HCT116 (cell line): ENCODE measurements at regions not wholly inside any gene's neighbourhood (a gene's known extent, or its start where the extent isn't known, plus 50 kb on each side); places are given as distances from the start of the nearest gene placed in this dataset.

Experiments used
- ATAC-seq: fragments of 200-7000 bp; cut with Tn5 transposase; 2 replicates; pipeline ENCODE4 v1.9.1; 2020; ENCODE audit warnings: mild to moderate bottlenecking, moderate library complexity
- BruUV-seq: library from RNA; stranded (reverse); fragments of 400-500 nt; replicated peaks from 2 replicates; lab custom pipeline; 2021; lab: Mats Ljungman, UMichigan
- CTCF ChIA-PET: fragments of 300-600 bp; sonication (Branson Sonifier 250); formaldehyde crosslinking; loops from one replicate; lab custom pipeline; 2021; ENCODE audit warnings: antibody characterized with exemption; lab: Charles Lee
- POLR2A ChIA-PET: fragments of 300-600, 350-600 bp; sonication (Branson Sonifier 250); formaldehyde crosslinking; loops from one replicate; lab custom pipeline; 2021; ENCODE audit warnings: antibody characterized with exemption; lab: Charles Lee
- RAD21 ChIA-PET, 2 experiments: fragments of 300-600 bp; sonication (Branson Sonifier 250); formaldehyde crosslinking; loops; one replicate each; lab custom pipeline; 2023; ENCODE audit warnings: low total read pairs in 2 of 2; ENCODE audit not compliant: uncharacterized antibody in 2 of 2, unreplicated experiment in 2 of 2, low non-redundant PET in 1 of 2; lab: Charles Lee
- DNase-seq: peaks from one replicate; pipeline ENCODE4 v3.0.0-alpha.2; 2010; ENCODE audit warnings: low read depth, low spot score
- H2AFZ ChIP-seq: fragments of 200-600 bp; shearing (Covaris generic), sonication (generic); 2 replicates; pipeline ENCODE4 v1.6.1; 2017; ENCODE audit warnings: low read depth, mixed run types, mixed read lengths, antibody characterized with exemption, low read length; ENCODE audit not compliant: poor library complexity, severe bottlenecking
- H3K27ac ChIP-seq: 2 replicates; pipeline ENCODE4 v1.5.1; 2012; ENCODE audit warnings: low read depth, low read length
- H3K27me3 ChIP-seq: fragments of 200-600 bp; sonication (generic); 2 replicates; pipeline ENCODE4 v1.6.1; 2016; ENCODE audit warnings: mixed run types, low read length, mixed read lengths; ENCODE audit not compliant: insufficient read depth
- H3K36me3 ChIP-seq, 2 experiments: fragments of 200-500 bp in 1 of 2; fragments of 200-600 bp in 1 of 2; sonication (Bioruptor generic) in 1 of 2; sonication (generic) in 1 of 2; 2 replicates each; pipeline versions ENCODE4 v1.5.1 to v1.6.1; 2014 to 2016; ENCODE audit warnings: low read length in 2 of 2, inconsistent platforms in 1 of 2, mixed read lengths in 1 of 2, mixed run types in 1 of 2; ENCODE audit not compliant: insufficient read depth in 2 of 2, control insufficient read depth in 1 of 2
- H3K4me1 ChIP-seq, 2 experiments: fragments of 200-600 bp in 1 of 2; sonication (generic) in 1 of 2; 2 replicates each; pipeline versions ENCODE4 v1.5.1 to v1.6.1; 2012 to 2017; ENCODE audit warnings: low read length in 2 of 2, inconsistent platforms in 1 of 2, mild to moderate bottlenecking in 1 of 2, mixed read lengths in 1 of 2, mixed run types in 1 of 2, moderate library complexity in 1 of 2; ENCODE audit not compliant: insufficient read depth in 2 of 2, control insufficient read depth in 1 of 2
- H3K4me2 ChIP-seq: fragments of 200-600 bp; sonication (generic); 2 replicates; pipeline ENCODE4 v1.6.1; 2017; ENCODE audit warnings: mixed run types, low read length, mixed read lengths
- H3K4me3 ChIP-seq, 2 experiments: fragments of 200-600 bp in 1 of 2; sonication (generic) in 1 of 2; replicated peaks in 1 of 2; 2 replicates each; pipeline ENCODE4 v1.5.1; 2011 to 2016; ENCODE audit warnings: low read length in 2 of 2, control low read depth in 1 of 2, low read depth in 1 of 2, mild to moderate bottlenecking in 1 of 2, mixed read lengths in 1 of 2, mixed run types in 1 of 2
- H3K79me2 ChIP-seq: fragments of 200-600 bp; sonication (generic); 2 replicates; pipeline ENCODE4 v1.6.1; 2017; ENCODE audit warnings: mild to moderate bottlenecking, mixed run types, low read length, moderate library complexity, mixed read lengths; ENCODE audit not compliant: insufficient read depth
- H3K9ac ChIP-seq: fragments of 200-600 bp; sonication (generic); 2 replicates; pipeline ENCODE4 v1.6.1; 2016; ENCODE audit warnings: low read length, mixed read lengths
- H3K9me2 ChIP-seq: fragments of 200-600 bp; sonication (generic), shearing (Covaris generic); 2 replicates; pipeline ENCODE4 v1.6.1; 2017; ENCODE audit warnings: mixed run types, mild to moderate bottlenecking, moderate library complexity; ENCODE audit not compliant: insufficient read depth
- H3K9me3 ChIP-seq, 2 experiments: fragments of 200-500 bp in 1 of 2; fragments of 200-600 bp in 1 of 2; sonication (Bioruptor generic) in 1 of 2; sonication (generic) in 1 of 2; 2 replicates each; pipeline ENCODE4 v1.6.1; 2014 to 2017; ENCODE audit warnings: low read length in 2 of 2, mixed read lengths in 2 of 2, inconsistent platforms in 1 of 2, low read depth in 1 of 2, mild to moderate bottlenecking in 1 of 2, mixed run types in 1 of 2, moderate library complexity in 1 of 2; ENCODE audit not compliant: control insufficient read depth in 1 of 2, insufficient read depth in 1 of 2
- H4K20me1 ChIP-seq: fragments of 200-600 bp; sonication (generic), shearing (Covaris generic); 2 replicates; pipeline ENCODE4 v1.6.1; 2017; ENCODE audit warnings: mixed run types, mild to moderate bottlenecking, moderate library complexity; ENCODE audit not compliant: insufficient read depth
- CTCF ChIP-seq, 3 experiments: fragments of 200-600 bp in 1 of 3; sonication (generic) in 1 of 3; IDR thresholded peaks in 2 of 3; conservative IDR thresholded peaks in 1 of 3; 2 replicates each; pipeline ENCODE4 v1.5.1; 2012 to 2017; ENCODE audit warnings: low read depth in 2 of 3, low read length in 2 of 3, antibody characterized with exemption in 1 of 3, borderline replicate concordance in 1 of 3, control low read depth in 1 of 3, mild to moderate bottlenecking in 1 of 3, mixed read lengths in 1 of 3, mixed run types in 1 of 3, moderate library complexity in 1 of 3; ENCODE audit not compliant: insufficient read depth in 1 of 3
- EGR1 ChIP-seq: IDR thresholded peaks from 2 replicates; pipeline ENCODE4 v1.6.1; 2012; ENCODE audit warnings: low read depth
- EZH2 ChIP-seq: fragments of 200-600 bp; sonication (generic); IDR thresholded peaks from 2 replicates; pipeline ENCODE4 v1.6.1; 2017; ENCODE audit warnings: antibody characterized with exemption, mixed run types
- JUND ChIP-seq: IDR thresholded peaks from 2 replicates; pipeline ENCODE4 v1.6.1; 2012
- POLR2AphosphoS5 ChIP-seq: IDR thresholded peaks from 2 replicates; pipeline ENCODE4 v1.6.1; 2011; ENCODE audit warnings: mild to moderate bottlenecking, low read depth, low read length, moderate library complexity
- RAD21 ChIP-seq: IDR thresholded peaks from 2 replicates; pipeline ENCODE4 v1.6.1; 2012; ENCODE audit warnings: low read depth, mild to moderate bottlenecking
- REST ChIP-seq: IDR thresholded peaks from 2 replicates; pipeline ENCODE4 v1.6.1; 2012; ENCODE audit warnings: low read depth
- SRF ChIP-seq: IDR thresholded peaks from 2 replicates; pipeline ENCODE4 v1.6.1; 2012; ENCODE audit warnings: low read depth
- intact Hi-C: fragments of 100-400 bp; cut with micrococcal nuclease; formaldehyde crosslinking; loops from 2 replicates; pipeline ENCODE4 v1.10.0; 2022
- TF ChIP-seq, protein P1 (sequence below): IDR thresholded peaks from 2 replicates; pipeline ENCODE4 v1.6.1; 2011; ENCODE audit warnings: mild to moderate bottlenecking, low read length, moderate library complexity; ENCODE audit not compliant: insufficient replicate concordance; ENCODE audit errors: extremely low read depth

DNA sequence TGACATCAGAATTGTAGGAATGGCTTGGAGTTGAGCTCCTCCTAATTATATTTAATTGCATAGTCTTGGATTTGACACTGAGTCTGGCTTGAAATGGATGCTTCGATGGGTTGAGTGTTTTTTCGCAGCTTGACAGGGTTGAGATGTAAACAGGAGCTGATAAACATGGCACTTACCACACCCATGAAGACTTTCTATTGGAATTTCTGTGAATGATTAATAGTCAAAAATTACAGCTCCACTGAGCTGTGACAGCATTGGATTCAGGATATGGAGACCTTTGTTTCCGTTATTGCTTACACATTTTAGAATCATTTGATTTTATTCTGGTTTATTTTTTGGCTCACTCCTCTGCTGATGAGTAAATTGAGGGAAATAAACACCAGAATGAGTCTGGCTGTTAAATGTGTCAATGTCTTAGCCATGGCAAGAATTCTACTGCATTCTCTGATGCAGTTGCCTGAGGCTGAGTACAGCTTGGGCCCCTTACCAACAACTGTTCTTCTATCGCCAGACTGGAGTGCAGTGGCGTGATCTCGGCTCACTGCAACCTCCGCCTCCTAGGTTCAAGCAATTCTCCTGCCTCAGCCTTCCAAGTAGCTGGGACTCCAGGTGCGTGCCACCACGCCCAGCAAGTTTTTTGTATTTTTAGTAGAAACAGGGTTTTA lies 128.1 kb upstream of the DOK5 start:
- RAD21 ChIA-PET: no interaction called here
- Histone ChIP-seq H3K27me3 (no peaks in the 10 kb centered on the region), H3K9ac (no peak overlapping the region), H3K9me3 (no peaks in the 10 kb centered on the region), H4K20me1 (no peaks in the 10 kb centered on the region), H3K4me2 (no peak overlapping the region)
- no peak for ATAC-seq
- TF ChIP-seq SRF: no peak
- TF ChIP-seq EZH2: no peak
- TF ChIP-seq POLR2AphosphoS5: no peak
- TF ChIP-seq JUND: no peak
- TF ChIP-seq, all 23 proteins: peak for 0
- H3K79me2 ChIP-seq: no peaks in the 10 kb centered on the region
- ChIA-PET CTCF (no interaction called here), POLR2A (interaction anchor here (0.6 kb wide), 1 partner anchor 213 kb away, joined by 3 read pairs; no protein-coding TSS in a partner anchor)
- H3K4me3 ChIP-seq: no peak overlapping the region
- no peaks in the 10 kb centered on the region for H3K9me2 ChIP-seq
- H3K27ac ChIP-seq: no peak overlapping the region
- peaks cover 19 to 20% of the 10 kb centered on the region in 2 experiments; a peak in 3 of 4 replicates for H3K4me1 ChIP-seq
- no peak overlapping the region for H2AFZ ChIP-seq
- intact Hi-C loops: no loop called here
- DNase-seq: no peak
- BruUV-seq: no TSS peak
- H3K36me3 ChIP-seq: no peaks in the 10 kb centered on the region

- CTCF ChIA-PET: interaction anchor here (0.7 kb wide), 1 partner anchor 175 kb away, joined by 5 read pairs; no protein-coding TSS in a partner anchor
- Histone ChIP-seq H3K36me3 (no peaks in the 10 kb centered on the region), H3K9me3 (no peaks in the 10 kb centered on the region), H4K20me1 (no peaks in the 10 kb centered on the region), H3K9me2 (no peaks in the 10 kb centered on the region), H3K4me1 (peaks cover 11 to 12% of the 10 kb centered on the region in 2 experiments; a peak in 3 of 4 replicates), H3K4me2 (no peak overlapping the region), H3K27ac (no peak overlapping the region), H3K27me3 (no peaks in the 10 kb centered on the region), H3K4me3 (no peak overlapping the region), H3K9ac (no peak overlapping the region), H3K79me2 (no peaks in the 10 kb centered on the region), H2AFZ (no peak overlapping the region)
- DNase-seq (no peak), ATAC-seq (no peak)
- TF ChIP-seq REST (no peak), EGR1 (no peak), CTCF (IDR thresholded peaks at IDR 0.05 in 2 of 3, conservative IDR thresholded peaks at IDR 0.05 in 1 of 3; ENCODE audit: borderline replicate concordance in 1 of 3, insufficient read depth in 1 of 3, low read depth in 2 of 3, low read length in 2 of 3) (no peak), RAD21 (no peak), POLR2AphosphoS5 (no peak), EZH2 (no peak)
- TF ChIP-seq, protein P1, sequence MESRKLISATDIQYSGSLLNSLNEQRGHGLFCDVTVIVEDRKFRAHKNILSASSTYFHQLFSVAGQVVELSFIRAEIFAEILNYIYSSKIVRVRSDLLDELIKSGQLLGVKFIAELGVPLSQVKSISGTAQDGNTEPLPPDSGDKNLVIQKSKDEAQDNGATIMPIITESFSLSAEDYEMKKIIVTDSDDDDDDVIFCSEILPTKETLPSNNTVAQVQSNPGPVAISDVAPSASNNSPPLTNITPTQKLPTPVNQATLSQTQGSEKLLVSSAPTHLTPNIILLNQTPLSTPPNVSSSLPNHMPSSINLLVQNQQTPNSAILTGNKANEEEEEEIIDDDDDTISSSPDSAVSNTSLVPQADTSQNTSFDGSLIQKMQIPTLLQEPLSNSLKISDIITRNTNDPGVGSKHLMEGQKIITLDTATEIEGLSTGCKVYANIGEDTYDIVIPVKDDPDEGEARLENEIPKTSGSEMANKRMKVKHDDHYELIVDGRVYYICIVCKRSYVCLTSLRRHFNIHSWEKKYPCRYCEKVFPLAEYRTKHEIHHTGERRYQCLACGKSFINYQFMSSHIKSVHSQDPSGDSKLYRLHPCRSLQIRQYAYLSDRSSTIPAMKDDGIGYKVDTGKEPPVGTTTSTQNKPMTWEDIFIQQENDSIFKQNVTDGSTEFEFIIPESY: no peak
- POLR2A ChIA-PET: no interaction called here
- no TSS peak for BruUV-seq
- intact Hi-C loops: no loop called here
- RAD21 ChIA-PET: no interaction called here
These were observed 125.0 kb upstream of the DOK5 start for GRCh38 chr20:54350415-54350814.
